Activated T-helper 1 cell treated with anti-CD3 and anti-CD28 coated beads, Interleukin-12 subunit alpha, Interleukin-12 subunit beta, Interleukin-2, Interleukin-4 antibody, amounts not matched to agents 30 ng/mL and 10 ng/mL and 1 ng/mL, durations not matched to agents 14 hours and 24 hours and 36 hours (primary cell): ENCODE measurements at regions not wholly inside any gene's neighbourhood (a gene's known extent, or its start where the extent isn't known, plus 50 kb on each side); places are given as distances from the start of the nearest gene placed in this dataset.

Experiments used
- DNase-seq: peaks from one replicate; pipeline ENCODE4 v3.0.0; 2021; ENCODE audit warnings: low spot score
- H3K27ac Mint-ChIP-seq: one replicate; pipeline ENCODE4 v1.8.0; 2021; ENCODE audit warnings: mild to moderate bottlenecking, mixed read lengths
- H3K27me3 Mint-ChIP-seq: one replicate; pipeline ENCODE4 v1.8.0; 2022; ENCODE audit warnings: mild to moderate bottlenecking, moderate library complexity, mixed read lengths; ENCODE audit not compliant: insufficient read depth
- H3K36me3 Mint-ChIP-seq: one replicate; pipeline ENCODE4 v1.8.0; 2021; ENCODE audit warnings: low read depth, mixed read lengths
- H3K4me1 Mint-ChIP-seq: one replicate; pipeline ENCODE4 v1.8.0; 2021; ENCODE audit warnings: low read depth, mixed read lengths
- H3K4me3 Mint-ChIP-seq: one replicate; pipeline ENCODE4 v1.8.0; 2021; ENCODE audit warnings: mild to moderate bottlenecking, moderate library complexity, mixed read lengths
- H3K9me3 Mint-ChIP-seq: one replicate; pipeline ENCODE4 v1.8.0; 2021; ENCODE audit warnings: mixed read lengths
- intact Hi-C: fragments of 100-400 bp; cut with micrococcal nuclease; formaldehyde crosslinking; loops from one replicate; pipeline ENCODE4 v1.15.1; 2024

DNA sequence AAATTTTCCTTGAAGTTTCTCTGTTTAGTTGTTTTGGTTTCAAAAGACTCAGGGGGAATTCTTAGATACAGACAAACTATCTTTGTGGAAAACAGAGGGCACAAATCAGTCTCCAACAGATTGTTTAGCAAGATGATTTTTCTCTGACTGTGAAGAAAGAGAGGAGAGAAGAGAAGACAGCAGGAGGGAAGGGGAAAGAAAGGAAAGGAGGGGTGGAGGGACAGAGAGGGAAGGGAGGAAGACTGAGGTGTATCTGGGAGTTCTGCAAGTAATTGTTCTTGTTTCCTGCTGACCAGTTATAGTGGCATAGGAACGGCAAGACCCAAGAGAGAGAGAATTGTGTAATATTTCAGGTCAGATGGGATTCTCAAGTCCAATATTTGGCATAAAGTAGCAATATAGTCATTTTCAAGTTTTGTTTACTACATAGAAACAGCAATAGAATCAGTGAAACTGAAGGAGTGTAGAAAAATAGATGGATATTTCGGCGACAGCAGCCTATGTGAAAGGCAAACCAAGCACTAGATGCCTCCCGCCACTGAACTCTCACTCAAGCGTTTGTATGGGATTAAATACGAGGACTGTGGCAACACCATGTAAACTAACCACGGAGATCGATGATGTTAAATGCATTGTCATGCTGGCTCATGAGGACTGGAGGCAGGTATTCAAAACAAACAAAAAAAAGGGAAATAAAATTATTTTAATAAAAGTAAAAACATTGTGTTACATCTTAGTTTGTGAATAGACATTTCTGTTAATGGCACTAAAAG is 342.5 kb downstream of the SLC16A7 start:
- intact Hi-C loops: no loop called here
- H3K4me1 Mint-ChIP-seq: no peaks in the 10 kb centered on the region
- no peaks in the 10 kb centered on the region for H3K27me3 Mint-ChIP-seq
- no peak for DNase-seq
- no peak overlapping the region for H3K4me3 Mint-ChIP-seq
- no peaks in the 10 kb centered on the region for H3K36me3 Mint-ChIP-seq
- H3K27ac Mint-ChIP-seq: no peak overlapping the region
- no peaks in the 10 kb centered on the region for H3K9me3 Mint-ChIP-seq

DNA sequence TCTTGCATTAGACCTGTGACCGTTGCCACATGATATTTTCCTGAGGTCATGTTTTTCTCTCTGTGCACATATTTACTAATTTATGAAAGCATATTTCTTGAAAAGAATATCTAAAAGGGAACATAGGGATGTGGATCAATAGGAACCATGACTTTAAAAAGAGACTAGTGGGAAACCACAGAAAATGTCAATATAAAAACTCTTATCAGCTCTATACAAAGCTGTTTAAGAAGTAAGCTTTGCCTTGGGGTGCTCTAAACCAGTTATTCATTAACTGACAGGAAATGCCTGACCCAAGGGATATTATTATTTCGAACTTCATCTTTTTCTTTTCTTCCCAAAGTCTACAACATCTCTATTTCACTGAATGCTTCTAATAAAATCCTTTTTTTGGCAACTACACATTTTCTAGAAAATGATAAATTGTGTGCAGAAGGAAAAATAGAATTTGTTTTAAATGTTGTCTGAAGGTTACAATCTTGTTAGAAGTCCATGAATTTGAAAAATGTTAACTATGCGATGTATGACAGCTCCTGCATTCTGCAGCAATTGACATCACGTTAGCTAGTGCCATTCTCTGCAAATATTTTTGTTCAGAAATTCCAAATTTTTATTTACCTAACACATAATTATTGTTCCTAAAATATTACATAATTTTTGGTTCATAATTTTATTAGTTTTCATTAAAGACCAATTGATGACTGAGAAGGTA is 345.0 kb downstream of the SLC16A7 start:
- Mint-ChIP-seq H3K4me1 (no peaks in the 10 kb centered on the region), H3K27me3 (no peaks in the 10 kb centered on the region), H3K36me3 (no peaks in the 10 kb centered on the region), H3K9me3 (no peaks in the 10 kb centered on the region), H3K27ac (no peak overlapping the region), H3K4me3 (no peak overlapping the region)
- intact Hi-C loops: no loop called here
- no peak for DNase-seq

- DNase-seq: no peak
- no peak overlapping the region for H3K27ac Mint-ChIP-seq
- H3K36me3 Mint-ChIP-seq: no peaks in the 10 kb centered on the region
- H3K27me3 Mint-ChIP-seq: no peaks in the 10 kb centered on the region
- intact Hi-C loops: no loop called here
- H3K4me1 Mint-ChIP-seq: no peaks in the 10 kb centered on the region
- H3K9me3 Mint-ChIP-seq: no peaks in the 10 kb centered on the region
- H3K4me3 Mint-ChIP-seq: no peak overlapping the region
Measured at GRCh38 chr12:59941461-59941860, 345.6 kb downstream of the SLC16A7 start.

GRCh38 chr12:59944177-59944576 is 348.3 kb downstream of the SLC16A7 start:
- no peak overlapping the region for H3K4me3 Mint-ChIP-seq

DNA sequence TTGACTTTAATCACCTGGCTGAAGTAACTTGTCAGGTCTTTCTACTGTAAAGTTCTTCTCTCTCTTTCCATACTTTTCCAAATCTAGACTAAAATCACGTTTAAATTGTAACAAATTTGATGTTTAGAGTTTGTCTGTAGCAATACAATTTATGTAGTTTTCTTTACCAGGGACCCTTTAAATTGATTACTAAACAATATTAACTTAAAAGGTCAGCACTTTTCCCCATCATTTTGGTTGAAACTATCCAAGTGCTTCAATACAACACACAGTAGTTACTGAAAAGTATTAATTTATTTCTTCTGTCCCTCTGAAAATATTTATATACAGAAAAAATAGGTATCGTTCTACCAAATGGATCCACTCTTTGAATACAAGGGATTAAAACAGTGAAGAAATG is 350.8 kb downstream of the SLC16A7 start:
- intact Hi-C loops: no loop called here

More at GRCh38 chr12:59944177-59944576, 348.3 kb downstream of the SLC16A7 start:
- DNase-seq: no peak
- no peak overlapping the region for H3K27ac Mint-ChIP-seq
- no peaks in the 10 kb centered on the region for H3K36me3 Mint-ChIP-seq
- H3K4me1 Mint-ChIP-seq: no peaks in the 10 kb centered on the region
- H3K27me3 Mint-ChIP-seq: no peaks in the 10 kb centered on the region
- H3K9me3 Mint-ChIP-seq: peaks cover 9% of the 10 kb centered on the region
- intact Hi-C loops: no loop called here

DNA sequence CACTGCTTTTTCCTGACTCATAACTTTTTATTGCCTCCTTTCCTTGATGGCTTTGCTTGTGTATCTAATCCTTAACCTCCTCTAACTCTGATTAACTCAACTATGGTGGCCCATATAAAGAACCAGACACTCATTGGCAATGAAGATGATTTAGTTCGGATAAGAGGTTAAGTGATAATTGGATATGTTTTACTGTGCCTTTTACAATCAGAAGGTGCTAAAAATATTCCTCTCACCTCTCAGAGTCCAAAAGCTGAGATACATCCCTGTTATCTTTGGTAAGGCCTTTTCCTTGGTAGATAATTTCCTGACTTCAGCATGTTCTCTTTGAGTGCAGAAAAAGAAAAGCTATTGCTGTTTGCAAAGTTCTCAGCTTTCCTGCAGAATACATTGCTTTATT is 367.7 kb downstream of the SLC16A7 start:
- Mint-ChIP-seq H3K9me3 (no peaks in the 10 kb centered on the region), H3K4me3 (no peak overlapping the region), H3K36me3 (no peaks in the 10 kb centered on the region), H3K27ac (no peak overlapping the region), H3K27me3 (no peaks in the 10 kb centered on the region), H3K4me1 (no peaks in the 10 kb centered on the region)
- no peak for DNase-seq
- intact Hi-C loops: no loop called here

More for the DNA sequence above, 350.8 kb downstream of the SLC16A7 start:
- no peaks in the 10 kb centered on the region for H3K27me3 Mint-ChIP-seq
- no peaks in the 10 kb centered on the region for H3K4me1 Mint-ChIP-seq
- H3K4me3 Mint-ChIP-seq: no peak overlapping the region
- DNase-seq: no peak
- H3K27ac Mint-ChIP-seq: no peak overlapping the region
- H3K9me3 Mint-ChIP-seq: peaks cover 12% of the 10 kb centered on the region
- no peaks in the 10 kb centered on the region for H3K36me3 Mint-ChIP-seq

- no peaks in the 10 kb centered on the region for H3K4me1 Mint-ChIP-seq
- no peak for DNase-seq
- no peaks in the 10 kb centered on the region for H3K9me3 Mint-ChIP-seq
- H3K36me3 Mint-ChIP-seq: no peaks in the 10 kb centered on the region
- no peak overlapping the region for H3K27ac Mint-ChIP-seq
- intact Hi-C loops: no loop called here
- no peak overlapping the region for H3K4me3 Mint-ChIP-seq
- no peaks in the 10 kb centered on the region for H3K27me3 Mint-ChIP-seq
Measured at GRCh38 chr12:59972905-59973304, 377.1 kb downstream of the SLC16A7 start.

- Mint-ChIP-seq H3K9me3 (no peaks in the 10 kb centered on the region), H3K4me1 (no peaks in the 10 kb centered on the region), H3K36me3 (no peaks in the 10 kb centered on the region), H3K27me3 (no peaks in the 10 kb centered on the region), H3K27ac (no peak overlapping the region), H3K4me3 (no peak overlapping the region)
- intact Hi-C loops: no loop called here
- DNase-seq: no peak
Measured at GRCh38 chr12:59973515-59973914, 377.7 kb downstream of the SLC16A7 start.

GRCh38 chr12:59977779-59978178 is 381.9 kb downstream of the SLC16A7 start:
- H3K9me3 Mint-ChIP-seq: no peaks in the 10 kb centered on the region
- H3K27ac Mint-ChIP-seq: no peak overlapping the region
- no peak overlapping the region for H3K4me3 Mint-ChIP-seq
- no peaks in the 10 kb centered on the region for H3K4me1 Mint-ChIP-seq
- no peak for DNase-seq
- intact Hi-C loops: no loop called here
- H3K27me3 Mint-ChIP-seq: no peaks in the 10 kb centered on the region
- H3K36me3 Mint-ChIP-seq: no peaks in the 10 kb centered on the region

DNA sequence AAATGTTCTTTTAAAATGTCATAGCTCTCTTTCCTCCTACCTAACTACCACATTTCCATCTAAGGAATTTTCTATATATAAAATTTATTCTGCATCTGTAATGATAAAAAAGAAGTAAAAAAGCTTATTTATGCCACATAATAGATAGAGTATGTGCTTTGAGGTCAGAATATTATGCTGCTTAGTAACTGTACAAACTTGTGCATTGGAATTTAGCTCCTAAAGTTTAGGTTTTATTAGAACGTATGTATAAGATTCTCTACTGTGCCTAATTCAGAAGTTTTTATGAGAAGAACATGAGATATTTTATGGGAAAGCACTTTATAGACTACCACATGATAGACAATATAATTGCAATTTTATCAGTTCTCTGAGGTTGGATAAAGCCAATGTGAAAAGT is 384.6 kb downstream of the SLC16A7 start:
- H3K27me3 Mint-ChIP-seq: no peaks in the 10 kb centered on the region
- DNase-seq: no peak
- H3K36me3 Mint-ChIP-seq: no peaks in the 10 kb centered on the region
- no peaks in the 10 kb centered on the region for H3K4me1 Mint-ChIP-seq
- intact Hi-C loops: no loop called here
- H3K9me3 Mint-ChIP-seq: no peaks in the 10 kb centered on the region
- no peak overlapping the region for H3K4me3 Mint-ChIP-seq
- no peak overlapping the region for H3K27ac Mint-ChIP-seq

GRCh38 chr12:59999291-59999690 is 403.5 kb downstream of the SLC16A7 start:
- intact Hi-C loops: no loop called here
- no peaks in the 10 kb centered on the region for H3K27me3 Mint-ChIP-seq
- no peaks in the 10 kb centered on the region for H3K36me3 Mint-ChIP-seq
- H3K4me3 Mint-ChIP-seq: no peak overlapping the region
- H3K27ac Mint-ChIP-seq: no peak overlapping the region
- DNase-seq: no peak
- no peaks in the 10 kb centered on the region for H3K4me1 Mint-ChIP-seq
- no peaks in the 10 kb centered on the region for H3K9me3 Mint-ChIP-seq

GRCh38 chr12:60010486-60010885 is 414.7 kb downstream of the SLC16A7 start:
- Mint-ChIP-seq H3K27me3 (no peaks in the 10 kb centered on the region), H3K36me3 (no peaks in the 10 kb centered on the region), H3K4me3 (no peak overlapping the region), H3K27ac (no peak overlapping the region), H3K4me1 (no peaks in the 10 kb centered on the region), H3K9me3 (no peaks in the 10 kb centered on the region)
- DNase-seq: no peak
- intact Hi-C loops: no loop called here

DNA sequence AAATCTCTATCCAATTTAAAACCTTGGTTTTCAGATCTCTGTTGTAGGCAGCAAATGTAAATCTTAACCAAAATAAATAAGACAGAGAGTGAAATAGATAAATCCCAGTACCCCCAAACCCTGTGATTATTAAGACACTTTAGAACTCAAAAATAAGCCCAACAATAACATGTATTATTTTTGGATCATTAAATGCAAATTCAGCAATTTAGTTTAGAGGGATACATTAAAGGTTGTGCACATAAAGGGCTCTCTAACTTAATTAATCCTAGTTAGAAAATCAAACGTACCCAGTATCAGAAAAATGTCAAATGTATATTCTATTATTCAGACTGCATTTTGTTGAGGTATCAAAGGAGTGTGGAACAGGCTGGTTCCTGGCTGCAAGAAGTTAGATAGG is 416.8 kb downstream of the SLC16A7 start:
- no peak for DNase-seq
- Mint-ChIP-seq H3K9me3 (no peaks in the 10 kb centered on the region), H3K27ac (no peak overlapping the region), H3K27me3 (no peaks in the 10 kb centered on the region), H3K36me3 (no peaks in the 10 kb centered on the region), H3K4me1 (no peaks in the 10 kb centered on the region), H3K4me3 (no peak overlapping the region)
- intact Hi-C loops: no loop called here
